HCT116 (cell line): ENCODE measurements at regions not wholly inside any gene's neighbourhood (a gene's known extent, or its start where the extent isn't known, plus 50 kb on each side); places are given as distances from the start of the nearest gene placed in this dataset.

Experiments used
- ATAC-seq: fragments of 200-7000 bp; cut with Tn5 transposase; 2 replicates; pipeline ENCODE4 v1.9.1; 2020; ENCODE audit warnings: mild to moderate bottlenecking, moderate library complexity
- BruUV-seq: library from RNA; stranded (reverse); fragments of 400-500 nt; replicated peaks from 2 replicates; lab custom pipeline; 2021; lab: Mats Ljungman, UMichigan
- CTCF ChIA-PET: fragments of 300-600 bp; sonication (Branson Sonifier 250); formaldehyde crosslinking; loops from one replicate; lab custom pipeline; 2021; ENCODE audit warnings: antibody characterized with exemption; lab: Charles Lee
- POLR2A ChIA-PET: fragments of 300-600, 350-600 bp; sonication (Branson Sonifier 250); formaldehyde crosslinking; loops from one replicate; lab custom pipeline; 2021; ENCODE audit warnings: antibody characterized with exemption; lab: Charles Lee
- RAD21 ChIA-PET, 2 experiments: fragments of 300-600 bp; sonication (Branson Sonifier 250); formaldehyde crosslinking; loops; one replicate each; lab custom pipeline; 2023; ENCODE audit warnings: low total read pairs in 2 of 2; ENCODE audit not compliant: uncharacterized antibody in 2 of 2, unreplicated experiment in 2 of 2, low non-redundant PET in 1 of 2; lab: Charles Lee
- DNase-seq: peaks from one replicate; pipeline ENCODE4 v3.0.0-alpha.2; 2010; ENCODE audit warnings: low read depth, low spot score
- H2AFZ ChIP-seq: fragments of 200-600 bp; shearing (Covaris generic), sonication (generic); 2 replicates; pipeline ENCODE4 v1.6.1; 2017; ENCODE audit warnings: low read depth, mixed run types, mixed read lengths, antibody characterized with exemption, low read length; ENCODE audit not compliant: poor library complexity, severe bottlenecking
- H3K27ac ChIP-seq: 2 replicates; pipeline ENCODE4 v1.5.1; 2012; ENCODE audit warnings: low read depth, low read length
- H3K27me3 ChIP-seq: fragments of 200-600 bp; sonication (generic); 2 replicates; pipeline ENCODE4 v1.6.1; 2016; ENCODE audit warnings: mixed run types, low read length, mixed read lengths; ENCODE audit not compliant: insufficient read depth
- H3K36me3 ChIP-seq, 2 experiments: fragments of 200-500 bp in 1 of 2; fragments of 200-600 bp in 1 of 2; sonication (Bioruptor generic) in 1 of 2; sonication (generic) in 1 of 2; 2 replicates each; pipeline versions ENCODE4 v1.5.1 to v1.6.1; 2014 to 2016; ENCODE audit warnings: low read length in 2 of 2, inconsistent platforms in 1 of 2, mixed read lengths in 1 of 2, mixed run types in 1 of 2; ENCODE audit not compliant: insufficient read depth in 2 of 2, control insufficient read depth in 1 of 2
- H3K4me1 ChIP-seq, 2 experiments: fragments of 200-600 bp in 1 of 2; sonication (generic) in 1 of 2; 2 replicates each; pipeline versions ENCODE4 v1.5.1 to v1.6.1; 2012 to 2017; ENCODE audit warnings: low read length in 2 of 2, inconsistent platforms in 1 of 2, mild to moderate bottlenecking in 1 of 2, mixed read lengths in 1 of 2, mixed run types in 1 of 2, moderate library complexity in 1 of 2; ENCODE audit not compliant: insufficient read depth in 2 of 2, control insufficient read depth in 1 of 2
- H3K4me2 ChIP-seq: fragments of 200-600 bp; sonication (generic); 2 replicates; pipeline ENCODE4 v1.6.1; 2017; ENCODE audit warnings: mixed run types, low read length, mixed read lengths
- H3K4me3 ChIP-seq, 2 experiments: fragments of 200-600 bp in 1 of 2; sonication (generic) in 1 of 2; replicated peaks in 1 of 2; 2 replicates each; pipeline ENCODE4 v1.5.1; 2011 to 2016; ENCODE audit warnings: low read length in 2 of 2, control low read depth in 1 of 2, low read depth in 1 of 2, mild to moderate bottlenecking in 1 of 2, mixed read lengths in 1 of 2, mixed run types in 1 of 2
- H3K79me2 ChIP-seq: fragments of 200-600 bp; sonication (generic); 2 replicates; pipeline ENCODE4 v1.6.1; 2017; ENCODE audit warnings: mild to moderate bottlenecking, mixed run types, low read length, moderate library complexity, mixed read lengths; ENCODE audit not compliant: insufficient read depth
- H3K9ac ChIP-seq: fragments of 200-600 bp; sonication (generic); 2 replicates; pipeline ENCODE4 v1.6.1; 2016; ENCODE audit warnings: low read length, mixed read lengths
- H3K9me2 ChIP-seq: fragments of 200-600 bp; sonication (generic), shearing (Covaris generic); 2 replicates; pipeline ENCODE4 v1.6.1; 2017; ENCODE audit warnings: mixed run types, mild to moderate bottlenecking, moderate library complexity; ENCODE audit not compliant: insufficient read depth
- H3K9me3 ChIP-seq, 2 experiments: fragments of 200-500 bp in 1 of 2; fragments of 200-600 bp in 1 of 2; sonication (Bioruptor generic) in 1 of 2; sonication (generic) in 1 of 2; 2 replicates each; pipeline ENCODE4 v1.6.1; 2014 to 2017; ENCODE audit warnings: low read length in 2 of 2, mixed read lengths in 2 of 2, inconsistent platforms in 1 of 2, low read depth in 1 of 2, mild to moderate bottlenecking in 1 of 2, mixed run types in 1 of 2, moderate library complexity in 1 of 2; ENCODE audit not compliant: control insufficient read depth in 1 of 2, insufficient read depth in 1 of 2
- H4K20me1 ChIP-seq: fragments of 200-600 bp; sonication (generic), shearing (Covaris generic); 2 replicates; pipeline ENCODE4 v1.6.1; 2017; ENCODE audit warnings: mixed run types, mild to moderate bottlenecking, moderate library complexity; ENCODE audit not compliant: insufficient read depth
- JUND ChIP-seq: IDR thresholded peaks from 2 replicates; pipeline ENCODE4 v1.6.1; 2012
- SIN3A ChIP-seq: IDR thresholded peaks from 2 replicates; pipeline ENCODE4 v1.6.1; 2012; ENCODE audit warnings: low read depth
- SP1 ChIP-seq: IDR thresholded peaks from 2 replicates; pipeline ENCODE4 v1.6.1; 2012; ENCODE audit warnings: low read depth
- SRF ChIP-seq: IDR thresholded peaks from 2 replicates; pipeline ENCODE4 v1.6.1; 2012; ENCODE audit warnings: low read depth
- TCF7L2 ChIP-seq: IDR thresholded peaks from 2 replicates; pipeline ENCODE4 v1.7.0; 2011; ENCODE audit warnings: borderline replicate concordance, inconsistent platforms; ENCODE audit not compliant: insufficient read depth, insufficient read length; ENCODE audit errors: extremely low read depth
- ZNF274 ChIP-seq: fragments of 200-500 bp; sonication (Bioruptor generic); IDR thresholded peaks from 2 replicates; pipeline ENCODE4 v1.6.1; 2014; ENCODE audit warnings: mild to moderate bottlenecking, low read depth, low read length, inconsistent platforms
- intact Hi-C: fragments of 100-400 bp; cut with micrococcal nuclease; formaldehyde crosslinking; loops from 2 replicates; pipeline ENCODE4 v1.10.0; 2022
- TF ChIP-seq, protein P1 (sequence below), 3 experiments: fragments of 200-600 bp in 1 of 3; sonication (generic) in 1 of 3; IDR thresholded peaks in 2 of 3; conservative IDR thresholded peaks in 1 of 3; 2 replicates each; pipeline ENCODE4 v1.5.1; 2012 to 2017; ENCODE audit warnings: low read depth in 2 of 3, low read length in 2 of 3, antibody characterized with exemption in 1 of 3, borderline replicate concordance in 1 of 3, control low read depth in 1 of 3, mild to moderate bottlenecking in 1 of 3, mixed read lengths in 1 of 3, mixed run types in 1 of 3, moderate library complexity in 1 of 3; ENCODE audit not compliant: insufficient read depth in 1 of 3
- TF ChIP-seq, protein P2 (sequence below): IDR thresholded peaks from 2 replicates; pipeline ENCODE4 v1.6.1; 2012; ENCODE audit warnings: low read depth

DNA sequence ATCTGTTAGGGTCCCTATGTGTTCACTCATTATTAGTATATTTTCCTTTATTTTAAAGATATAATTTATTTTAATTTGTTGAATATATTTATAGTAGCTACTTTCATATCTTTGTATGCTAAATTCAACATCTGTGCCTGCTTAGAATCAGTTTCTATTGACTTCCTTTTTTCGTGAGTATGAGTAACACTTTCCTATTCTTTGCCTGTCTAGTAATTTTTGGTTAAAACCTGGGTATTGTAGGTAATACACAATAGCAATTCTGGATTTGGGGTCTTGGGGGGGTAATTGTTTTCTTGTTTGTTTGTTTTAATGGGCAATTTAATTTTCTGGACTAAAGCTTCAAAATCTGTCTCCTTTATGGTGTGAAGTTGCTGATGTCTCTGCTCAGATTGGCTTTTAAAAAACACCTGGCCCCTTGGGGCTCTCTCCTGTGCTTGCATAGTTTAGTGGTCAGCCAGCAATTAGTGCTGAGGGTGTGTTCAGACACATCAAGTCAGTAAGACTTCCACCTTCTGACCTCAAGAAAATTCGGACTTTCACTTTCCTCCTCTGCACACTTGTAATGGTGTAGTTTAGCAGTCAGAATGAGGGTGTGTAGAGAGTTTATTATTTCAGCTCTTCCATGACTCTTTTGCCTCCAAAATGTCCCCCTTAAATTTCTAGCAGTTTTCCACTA lies 124.4 kb upstream of the MAP1B start:
- Histone ChIP-seq H2AFZ (no peak overlapping the region), H3K27ac (no peak overlapping the region), H3K36me3 (no peaks in the 10 kb centered on the region)
- TF ChIP-seq ZNF274 (no peak), JUND (no peak), SRF (no peak)
- TF ChIP-seq, all 23 proteins: peak for 0
- BruUV-seq: no TSS peak
- POLR2A ChIA-PET: no interaction called here
- CTCF ChIA-PET: no interaction called here
- Histone ChIP-seq H3K4me2 (no peak overlapping the region), H3K4me1 (no peaks in the 10 kb centered on the region), H3K79me2 (no peaks in the 10 kb centered on the region), H4K20me1 (no peaks in the 10 kb centered on the region), H3K9me2 (no peaks in the 10 kb centered on the region), H3K4me3 (no peak overlapping the region), H3K9ac (no peak overlapping the region), H3K9me3 (0 out of 4 replicates have a peak, but pooled peaks cover 8 to 9% of the 10 kb centered on the region in 2 experiments), H3K27me3 (no peaks in the 10 kb centered on the region)
- ATAC-seq: no peak
- intact Hi-C loops: no loop called here
- DNase-seq: no peak
- RAD21 ChIA-PET: interaction anchor here in 1 of 2 experiments (0.5 kb wide), 1 partner anchor 265 kb away, joined by 3 read pairs; no protein-coding TSS in a partner anchor

DNA sequence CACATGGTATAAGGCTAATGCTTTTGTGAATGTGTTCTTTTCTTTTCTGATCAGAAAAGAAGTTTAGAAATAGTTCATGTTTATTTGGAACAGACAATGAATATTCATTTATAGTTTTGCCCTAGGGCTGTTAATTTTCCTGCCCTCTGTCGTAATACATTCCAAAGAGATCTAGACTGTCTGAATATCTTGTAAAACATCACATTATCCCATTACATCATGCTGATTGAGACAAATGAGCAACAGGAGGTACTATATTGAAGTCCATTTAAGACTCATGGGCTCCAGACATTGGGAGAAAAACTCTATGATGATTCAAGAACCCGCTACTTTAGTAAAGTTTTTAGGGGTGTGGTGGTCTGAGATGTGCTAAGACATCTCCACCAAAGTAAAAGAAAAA lies 121.2 kb upstream of the MAP1B start:
- BruUV-seq: no TSS peak
- Histone ChIP-seq H3K9me3 (0 out of 4 replicates have a peak, but pooled peaks cover 5 to 6% of the 10 kb centered on the region in 2 experiments), H3K4me1 (no peaks in the 10 kb centered on the region), H2AFZ (no peak overlapping the region), H3K4me2 (no peak overlapping the region), H3K27ac (no peak overlapping the region), H3K4me3 (no peak overlapping the region), H3K9ac (no peak overlapping the region), H4K20me1 (no peaks in the 10 kb centered on the region), H3K36me3 (no peaks in the 10 kb centered on the region), H3K27me3 (no peaks in the 10 kb centered on the region), H3K9me2 (no peaks in the 10 kb centered on the region), H3K79me2 (no peaks in the 10 kb centered on the region)
- RAD21 ChIA-PET: no interaction called here
- no peak for DNase-seq
- intact Hi-C loops: no loop called here
- POLR2A ChIA-PET: no interaction called here
- ATAC-seq: no peak
- CTCF ChIA-PET: no interaction called here
- no peak for TF ChIP-seq SIN3A
- TF ChIP-seq ZNF274: no peak
- TF ChIP-seq SP1: no peak
- TF ChIP-seq, protein P1, sequence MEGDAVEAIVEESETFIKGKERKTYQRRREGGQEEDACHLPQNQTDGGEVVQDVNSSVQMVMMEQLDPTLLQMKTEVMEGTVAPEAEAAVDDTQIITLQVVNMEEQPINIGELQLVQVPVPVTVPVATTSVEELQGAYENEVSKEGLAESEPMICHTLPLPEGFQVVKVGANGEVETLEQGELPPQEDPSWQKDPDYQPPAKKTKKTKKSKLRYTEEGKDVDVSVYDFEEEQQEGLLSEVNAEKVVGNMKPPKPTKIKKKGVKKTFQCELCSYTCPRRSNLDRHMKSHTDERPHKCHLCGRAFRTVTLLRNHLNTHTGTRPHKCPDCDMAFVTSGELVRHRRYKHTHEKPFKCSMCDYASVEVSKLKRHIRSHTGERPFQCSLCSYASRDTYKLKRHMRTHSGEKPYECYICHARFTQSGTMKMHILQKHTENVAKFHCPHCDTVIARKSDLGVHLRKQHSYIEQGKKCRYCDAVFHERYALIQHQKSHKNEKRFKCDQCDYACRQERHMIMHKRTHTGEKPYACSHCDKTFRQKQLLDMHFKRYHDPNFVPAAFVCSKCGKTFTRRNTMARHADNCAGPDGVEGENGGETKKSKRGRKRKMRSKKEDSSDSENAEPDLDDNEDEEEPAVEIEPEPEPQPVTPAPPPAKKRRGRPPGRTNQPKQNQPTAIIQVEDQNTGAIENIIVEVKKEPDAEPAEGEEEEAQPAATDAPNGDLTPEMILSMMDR (IDR thresholded peaks at IDR 0.05 in 2 of 3, conservative IDR thresholded peaks at IDR 0.05 in 1 of 3; ENCODE audit: borderline replicate concordance in 1 of 3, insufficient read depth in 1 of 3, low read depth in 2 of 3, low read length in 2 of 3): no peak
- TF ChIP-seq, protein P2, sequence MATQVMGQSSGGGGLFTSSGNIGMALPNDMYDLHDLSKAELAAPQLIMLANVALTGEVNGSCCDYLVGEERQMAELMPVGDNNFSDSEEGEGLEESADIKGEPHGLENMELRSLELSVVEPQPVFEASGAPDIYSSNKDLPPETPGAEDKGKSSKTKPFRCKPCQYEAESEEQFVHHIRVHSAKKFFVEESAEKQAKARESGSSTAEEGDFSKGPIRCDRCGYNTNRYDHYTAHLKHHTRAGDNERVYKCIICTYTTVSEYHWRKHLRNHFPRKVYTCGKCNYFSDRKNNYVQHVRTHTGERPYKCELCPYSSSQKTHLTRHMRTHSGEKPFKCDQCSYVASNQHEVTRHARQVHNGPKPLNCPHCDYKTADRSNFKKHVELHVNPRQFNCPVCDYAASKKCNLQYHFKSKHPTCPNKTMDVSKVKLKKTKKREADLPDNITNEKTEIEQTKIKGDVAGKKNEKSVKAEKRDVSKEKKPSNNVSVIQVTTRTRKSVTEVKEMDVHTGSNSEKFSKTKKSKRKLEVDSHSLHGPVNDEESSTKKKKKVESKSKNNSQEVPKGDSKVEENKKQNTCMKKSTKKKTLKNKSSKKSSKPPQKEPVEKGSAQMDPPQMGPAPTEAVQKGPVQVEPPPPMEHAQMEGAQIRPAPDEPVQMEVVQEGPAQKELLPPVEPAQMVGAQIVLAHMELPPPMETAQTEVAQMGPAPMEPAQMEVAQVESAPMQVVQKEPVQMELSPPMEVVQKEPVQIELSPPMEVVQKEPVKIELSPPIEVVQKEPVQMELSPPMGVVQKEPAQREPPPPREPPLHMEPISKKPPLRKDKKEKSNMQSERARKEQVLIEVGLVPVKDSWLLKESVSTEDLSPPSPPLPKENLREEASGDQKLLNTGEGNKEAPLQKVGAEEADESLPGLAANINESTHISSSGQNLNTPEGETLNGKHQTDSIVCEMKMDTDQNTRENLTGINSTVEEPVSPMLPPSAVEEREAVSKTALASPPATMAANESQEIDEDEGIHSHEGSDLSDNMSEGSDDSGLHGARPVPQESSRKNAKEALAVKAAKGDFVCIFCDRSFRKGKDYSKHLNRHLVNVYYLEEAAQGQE: no peak
- TF ChIP-seq TCF7L2: no peak
- TF ChIP-seq, all 23 proteins: peak for 0
